Gastroesophageal sphincter (tissue), 3 donors: ENCODE measurements at regions not wholly inside any gene's neighbourhood (a gene's known extent, or its start where the extent isn't known, plus 50 kb on each side); places are given as distances from the start of the nearest gene placed in this dataset.

Source experiments
- CTCF ChIP-seq, 4 experiments: fragments of 200-600 bp in 2 of 4; fragments of 450-650 bp in 2 of 4; sonication (generic) in 1 of 4; IDR thresholded peaks; one replicate each; pipeline ENCODE4 v1.5.1; 2017 to 2019; ENCODE audit warnings: antibody characterized with exemption in 4 of 4, mild to moderate bottlenecking in 2 of 4, moderate library complexity in 2 of 4
- POLR2AphosphoS5 ChIP-seq: sonication (generic); formaldehyde crosslinking; IDR thresholded peaks from one replicate; pipeline ENCODE4 v1.6.1; 2017; ENCODE audit warnings: antibody characterized with exemption

GRCh38 chr7:131183611-131184119 lies 144.0 kb upstream of the MKLN1 start:
- TF ChIP-seq CTCF (IDR thresholded peaks at IDR 0.05) (no peak), POLR2AphosphoS5 (no peak)
